SK-N-SH treated with all-trans-retinoic acid at 6 μM for 48 hours (cell line): ENCODE measurements at regions not wholly inside any gene's neighbourhood (a gene's known extent, or its start where the extent isn't known, plus 50 kb on each side); places are given as distances from the start of the nearest gene placed in this dataset.

Experiments used
- ARNTL ChIP-seq: fragments of 450-650 bp; formaldehyde crosslinking; IDR thresholded peaks from 2 replicates; pipeline ENCODE4 v1.5.0; 2020; ENCODE audit warnings: low read depth, mild to moderate bottlenecking, moderate library complexity, borderline replicate concordance
- BACH2 ChIP-seq: fragments of 250-450 bp; sonication (Bioruptor Pico); IDR thresholded peaks from 2 replicates; pipeline ENCODE4 v1.9.0; 2021; ENCODE audit warnings: mild to moderate bottlenecking, borderline replicate concordance
- OSR1 ChIP-seq: fragments of 250-450 bp; sonication (Bioruptor Pico); IDR thresholded peaks from 2 replicates; pipeline ENCODE4 v1.8.0; 2022; ENCODE audit warnings: moderate library complexity, mild to moderate bottlenecking, inconsistent platforms
- SNAI2 ChIP-seq: fragments of 250-450 bp; sonication (Bioruptor Pico); IDR thresholded peaks from 2 replicates; pipeline ENCODE4 v1.5.0; 2020; ENCODE audit warnings: mild to moderate bottlenecking, moderate library complexity
- ZC3H10 ChIP-seq: fragments of 250-450 bp; sonication (Bioruptor Pico); IDR thresholded peaks from 2 replicates; pipeline ENCODE4 v1.5.1; 2021; ENCODE audit warnings: mild to moderate bottlenecking, moderate library complexity
- ZFP3 ChIP-seq: fragments of 250-450 bp; sonication (Bioruptor Pico); IDR thresholded peaks from 2 replicates; pipeline ENCODE4 v1.5.0; 2020; ENCODE audit warnings: mild to moderate bottlenecking, moderate library complexity
- ZFP30 ChIP-seq: fragments of 450-650 bp; formaldehyde crosslinking; IDR thresholded peaks from 2 replicates; pipeline ENCODE4 v1.5.0; 2022; ENCODE audit warnings: mild to moderate bottlenecking, moderate library complexity
- ZNF70 ChIP-seq: fragments of 450-650 bp; formaldehyde crosslinking; IDR thresholded peaks from 2 replicates; pipeline ENCODE4 v1.5.0; 2020; ENCODE audit warnings: mild to moderate bottlenecking, moderate library complexity
- ZNF8 ChIP-seq: fragments of 450-650 bp; formaldehyde crosslinking; IDR thresholded peaks from 2 replicates; pipeline ENCODE4 v1.5.0; 2020; ENCODE audit warnings: mild to moderate bottlenecking, moderate library complexity
- TF ChIP-seq, protein P1 (sequence below): fragments of 250-450 bp; sonication (Bioruptor Pico); IDR thresholded peaks from 2 replicates; pipeline ENCODE4 v1.5.1; 2021; ENCODE audit warnings: mild to moderate bottlenecking, moderate library complexity
- TF ChIP-seq, protein P2 (sequence below): fragments of 250-450 bp; sonication (Bioruptor Pico); IDR thresholded peaks from 2 replicates; pipeline ENCODE4 v1.8.0; 2021; ENCODE audit warnings: low read depth, mild to moderate bottlenecking, moderate library complexity, borderline replicate concordance

DNA sequence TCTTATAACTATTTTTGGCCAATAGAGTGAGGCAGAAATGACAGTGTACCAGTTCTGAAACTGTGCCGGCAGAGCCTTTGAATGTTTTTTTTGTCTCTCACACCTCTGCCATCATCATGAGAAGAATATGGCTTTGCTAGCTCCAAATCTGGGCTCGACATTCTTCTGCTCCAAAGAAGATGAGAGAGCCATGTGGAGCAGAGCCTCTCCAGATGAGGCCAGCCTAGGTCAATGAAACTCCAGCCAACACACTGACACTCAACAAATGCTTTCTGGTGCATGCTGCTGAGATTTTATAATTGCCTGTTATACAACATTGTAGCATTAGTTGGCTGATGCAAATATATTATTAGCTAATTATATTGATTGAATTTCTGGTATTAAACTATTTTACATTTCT lies 154.7 kb downstream of the SLC38A4 start:
- no peak for TF ChIP-seq ARNTL
- no peak for TF ChIP-seq ZNF8 (CRISPR knock-in tag)
- TF ChIP-seq, protein P1, sequence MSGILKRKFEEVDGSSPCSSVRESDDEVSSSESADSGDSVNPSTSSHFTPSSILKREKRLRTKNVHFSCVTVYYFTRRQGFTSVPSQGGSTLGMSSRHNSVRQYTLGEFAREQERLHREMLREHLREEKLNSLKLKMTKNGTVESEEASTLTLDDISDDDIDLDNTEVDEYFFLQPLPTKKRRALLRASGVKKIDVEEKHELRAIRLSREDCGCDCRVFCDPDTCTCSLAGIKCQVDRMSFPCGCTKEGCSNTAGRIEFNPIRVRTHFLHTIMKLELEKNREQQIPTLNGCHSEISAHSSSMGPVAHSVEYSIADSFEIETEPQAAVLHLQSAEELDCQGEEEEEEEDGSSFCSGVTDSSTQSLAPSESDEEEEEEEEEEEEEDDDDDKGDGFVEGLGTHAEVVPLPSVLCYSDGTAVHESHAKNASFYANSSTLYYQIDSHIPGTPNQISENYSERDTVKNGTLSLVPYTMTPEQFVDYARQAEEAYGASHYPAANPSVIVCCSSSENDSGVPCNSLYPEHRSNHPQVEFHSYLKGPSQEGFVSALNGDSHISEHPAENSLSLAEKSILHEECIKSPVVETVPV (CRISPR knock-in tag), result no peak
- no peak for TF ChIP-seq ZC3H10 (CRISPR knock-in tag)
- TF ChIP-seq ZFP30 (CRISPR knock-in tag), result no peak
- no peak for TF ChIP-seq SNAI2
- no peak for TF ChIP-seq BACH2 (CRISPR knock-in tag)
- no peak for TF ChIP-seq ZNF70 (CRISPR knock-in tag)
- no peak for TF ChIP-seq OSR1 (CRISPR knock-in tag)
- TF ChIP-seq, protein P2, sequence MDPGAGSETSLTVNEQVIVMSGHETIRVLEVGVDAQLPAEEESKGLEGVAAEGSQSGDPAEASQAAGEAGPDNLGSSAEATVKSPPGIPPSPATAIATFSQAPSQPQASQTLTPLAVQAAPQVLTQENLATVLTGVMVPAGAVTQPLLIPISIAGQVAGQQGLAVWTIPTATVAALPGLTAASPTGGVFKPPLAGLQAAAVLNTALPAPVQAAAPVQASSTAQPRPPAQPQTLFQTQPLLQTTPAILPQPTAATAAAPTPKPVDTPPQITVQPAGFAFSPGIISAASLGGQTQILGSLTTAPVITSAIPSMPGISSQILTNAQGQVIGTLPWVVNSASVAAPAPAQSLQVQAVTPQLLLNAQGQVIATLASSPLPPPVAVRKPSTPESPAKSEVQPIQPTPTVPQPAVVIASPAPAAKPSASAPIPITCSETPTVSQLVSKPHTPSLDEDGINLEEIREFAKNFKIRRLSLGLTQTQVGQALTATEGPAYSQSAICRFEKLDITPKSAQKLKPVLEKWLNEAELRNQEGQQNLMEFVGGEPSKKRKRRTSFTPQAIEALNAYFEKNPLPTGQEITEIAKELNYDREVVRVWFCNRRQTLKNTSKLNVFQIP (CRISPR knock-in tag), result no peak
- no peak for TF ChIP-seq ZFP3 (CRISPR knock-in tag)
